ENCODE measurements at regions not wholly inside any gene's neighbourhood (a gene's known extent, or its start where the extent isn't known, plus 50 kb on each side); places are given as distances from the start of the nearest gene placed in this dataset.

- Histone ChIP-seq H2BK15ac (ENCODE audit: low read depth, low read length) (no peak overlapping the region), H2AFZ (replicated peaks; ENCODE audit: low read length, poor library complexity) (no peak overlapping the region), H3K4ac (ENCODE audit: low read depth, low read length) (no peak overlapping the region), H2BK5ac (ENCODE audit: low read depth, low read length, poor library complexity, severe bottlenecking) (no peak overlapping the region), H2BK120ac (ENCODE audit: low read depth, low read length) (no peak overlapping the region), H3K23ac (ENCODE audit: low read depth, low read length) (no peak overlapping the region), H4K8ac (ENCODE audit: low read depth in 2 of 2, low read length in 2 of 2) (no peak overlapping the region), H3K18ac (ENCODE audit: low read depth, low read length) (no peak overlapping the region), H3K4me2 (ENCODE audit: low read depth, low read length) (no peak overlapping the region), H3K9me1 (ENCODE audit: insufficient read depth, low read length) (no peaks in the 10 kb centered on the region), H3K4me1 (ENCODE audit: control insufficient read depth, insufficient read depth, low read length) (no peaks in the 10 kb centered on the region), H2AK5ac (ENCODE audit: low read depth, low read length) (no peak overlapping the region), H3K27ac (ENCODE audit: insufficient read depth, low read length) (no peak overlapping the region), H3K36me3 (ENCODE audit: control insufficient read depth, insufficient read depth, low read length) (no peaks in the 10 kb centered on the region), H2BK20ac (ENCODE audit: low read depth, low read length) (no peak overlapping the region), H3K4me3 (ENCODE audit: insufficient read depth, low read depth, low read length) (no peak overlapping the region), H4K20me1 (ENCODE audit: insufficient read depth, low read length) (no peaks in the 10 kb centered on the region), H4K5ac (ENCODE audit: low read depth, low read length) (no peak overlapping the region), H3K14ac (replicated peaks; ENCODE audit: low read depth, low read length) (no peak overlapping the region), H4K91ac (ENCODE audit: insufficient read depth, low read depth, low read length) (no peak overlapping the region), H3K56ac (ENCODE audit: extremely low read depth, insufficient read depth, low read length) (no peak overlapping the region), H2AK9ac (replicated peaks; ENCODE audit: low read depth, low read length, poor library complexity) (no peak overlapping the region), H3K79me1 (ENCODE audit: low read depth in 1 of 2, low read length in 2 of 2) (no peaks in the 10 kb centered on the region), H3K9me3 (ENCODE audit: control insufficient read depth, insufficient read depth, low read length) (no peaks in the 10 kb centered on the region), H3K9ac (ENCODE audit: low read depth, low read length) (no peak overlapping the region), H3K27me3 (ENCODE audit: control insufficient read depth, insufficient read depth, low read length) (no peaks in the 10 kb centered on the region)
- POLR2A ChIA-PET (ENCODE audit: unreplicated experiment): no interaction called here
- in situ Hi-C loops (cut with MboI; ENCODE audit: low sequenced_read_pairs): no loop called here
- intact Hi-C loops (cut with micrococcal nuclease): no loop called here
- dilution Hi-C loops (cut with HindIII; ENCODE audit: low sequenced_read_pairs, unreplicated experiment): no loop called here
- DNase-seq (no peak), ATAC-seq (ENCODE audit: low read depth) (no peak)
- 69% methylated on average over 2 of the region's 6 CpGs; no CpG with 5 or more reads in 1 of the 2 experiments for WGBS, 2 experiments (ENCODE audit: extremely low coverage in 2 of 2, insufficient read length in 1 of 2)
- TF ChIP-seq RAD21 (IDR thresholded peaks at IDR 0.05; ENCODE audit: low read length) (no peak), MAFK (IDR thresholded peaks at IDR 0.05; ENCODE audit: low read depth, low read length) (no peak), MAZ (IDR thresholded peaks at IDR 0.05; ENCODE audit: borderline replicate concordance, low read depth, low read length) (no peak), BHLHE40 (IDR thresholded peaks at IDR 0.05; ENCODE audit: low read depth, low read length) (no peak), NFE2L2 (IDR thresholded peaks at IDR 0.05; ENCODE audit: low read depth, low read length) (no peak), CEBPB (IDR thresholded peaks at IDR 0.05; ENCODE audit: low read depth, low read length) (no peak), FOS (IDR thresholded peaks at IDR 0.05; ENCODE audit: low read depth, low read length) (no peak), RCOR1 (IDR thresholded peaks at IDR 0.05; ENCODE audit: insufficient replicate concordance, low read length) (no peak), CHD1 (IDR thresholded peaks at IDR 0.05; ENCODE audit: low read depth, low read length) (no peak), RFX5 (IDR thresholded peaks at IDR 0.05; ENCODE audit: low read depth, low read length) (no peak), SMC3 (IDR thresholded peaks at IDR 0.05; ENCODE audit: low read depth, low read length) (no peak), POLR2A (IDR thresholded peaks at IDR 0.05; ENCODE audit: low read depth, low read length) (no peak), MXI1 (IDR thresholded peaks at IDR 0.05; ENCODE audit: borderline replicate concordance, low read depth, low read length) (no peak)
- TF ChIP-seq, protein P1, sequence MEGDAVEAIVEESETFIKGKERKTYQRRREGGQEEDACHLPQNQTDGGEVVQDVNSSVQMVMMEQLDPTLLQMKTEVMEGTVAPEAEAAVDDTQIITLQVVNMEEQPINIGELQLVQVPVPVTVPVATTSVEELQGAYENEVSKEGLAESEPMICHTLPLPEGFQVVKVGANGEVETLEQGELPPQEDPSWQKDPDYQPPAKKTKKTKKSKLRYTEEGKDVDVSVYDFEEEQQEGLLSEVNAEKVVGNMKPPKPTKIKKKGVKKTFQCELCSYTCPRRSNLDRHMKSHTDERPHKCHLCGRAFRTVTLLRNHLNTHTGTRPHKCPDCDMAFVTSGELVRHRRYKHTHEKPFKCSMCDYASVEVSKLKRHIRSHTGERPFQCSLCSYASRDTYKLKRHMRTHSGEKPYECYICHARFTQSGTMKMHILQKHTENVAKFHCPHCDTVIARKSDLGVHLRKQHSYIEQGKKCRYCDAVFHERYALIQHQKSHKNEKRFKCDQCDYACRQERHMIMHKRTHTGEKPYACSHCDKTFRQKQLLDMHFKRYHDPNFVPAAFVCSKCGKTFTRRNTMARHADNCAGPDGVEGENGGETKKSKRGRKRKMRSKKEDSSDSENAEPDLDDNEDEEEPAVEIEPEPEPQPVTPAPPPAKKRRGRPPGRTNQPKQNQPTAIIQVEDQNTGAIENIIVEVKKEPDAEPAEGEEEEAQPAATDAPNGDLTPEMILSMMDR (conservative IDR thresholded peaks at IDR 0.05; ENCODE audit: low read depth, low read length): no peak
- TF ChIP-seq, protein P2, sequence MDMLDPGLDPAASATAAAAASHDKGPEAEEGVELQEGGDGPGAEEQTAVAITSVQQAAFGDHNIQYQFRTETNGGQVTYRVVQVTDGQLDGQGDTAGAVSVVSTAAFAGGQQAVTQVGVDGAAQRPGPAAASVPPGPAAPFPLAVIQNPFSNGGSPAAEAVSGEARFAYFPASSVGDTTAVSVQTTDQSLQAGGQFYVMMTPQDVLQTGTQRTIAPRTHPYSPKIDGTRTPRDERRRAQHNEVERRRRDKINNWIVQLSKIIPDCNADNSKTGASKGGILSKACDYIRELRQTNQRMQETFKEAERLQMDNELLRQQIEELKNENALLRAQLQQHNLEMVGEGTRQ (IDR thresholded peaks at IDR 0.05; ENCODE audit: low read depth, low read length): no peak
- TF ChIP-seq, protein P3, sequence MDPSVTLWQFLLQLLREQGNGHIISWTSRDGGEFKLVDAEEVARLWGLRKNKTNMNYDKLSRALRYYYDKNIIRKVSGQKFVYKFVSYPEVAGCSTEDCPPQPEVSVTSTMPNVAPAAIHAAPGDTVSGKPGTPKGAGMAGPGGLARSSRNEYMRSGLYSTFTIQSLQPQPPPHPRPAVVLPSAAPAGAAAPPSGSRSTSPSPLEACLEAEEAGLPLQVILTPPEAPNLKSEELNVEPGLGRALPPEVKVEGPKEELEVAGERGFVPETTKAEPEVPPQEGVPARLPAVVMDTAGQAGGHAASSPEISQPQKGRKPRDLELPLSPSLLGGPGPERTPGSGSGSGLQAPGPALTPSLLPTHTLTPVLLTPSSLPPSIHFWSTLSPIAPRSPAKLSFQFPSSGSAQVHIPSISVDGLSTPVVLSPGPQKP (IDR thresholded peaks at IDR 0.05; ENCODE audit: borderline replicate concordance, low read depth, low read length): no peak
- no TSS peak for BruUV-seq (replicated peaks)
- CTCF ChIA-PET: no interaction called here
Measured at GRCh38 chr18:69220529-69220928, 180.2 kb upstream of the DOK6 start.
